WTC11 (cell line): ENCODE measurements at regions not wholly inside any gene's neighbourhood (a gene's known extent, or its start where the extent isn't known, plus 50 kb on each side); places are given as distances from the start of the nearest gene placed in this dataset.

ENCODE experiments used
- ATAC-seq: fragments of 200-7000 bp; cut with Tn5 transposase; 2 replicates; pipeline ENCODE4 v1.10.0; 2021; ENCODE audit warnings: mild to moderate bottlenecking, moderate library complexity
- CTCF ChIA-PET: fragments of 300-600 bp; sonication (Branson Sonifier 250); formaldehyde crosslinking; loops from one replicate; lab custom pipeline; 2021; ENCODE audit warnings: antibody characterized with exemption; lab: Charles Lee
- POLR2A ChIA-PET: fragments of 350-600 bp; sonication (Branson Sonifier 250); formaldehyde crosslinking; loops from one replicate; lab custom pipeline; 2021; ENCODE audit warnings: antibody characterized with exemption; lab: Charles Lee
- DNase-seq: peaks from one replicate; pipeline ENCODE4 v3.0.0; 2021; ENCODE audit warnings: low spot score
- H3K27ac Mint-ChIP-seq: 2 replicates; pipeline ENCODE4 v1.8.0; 2021; ENCODE audit warnings: mixed read lengths
- H3K27me3 Mint-ChIP-seq: 2 replicates; pipeline ENCODE4 v1.8.0; 2021; ENCODE audit warnings: low read depth, mild to moderate bottlenecking, moderate library complexity, mixed read lengths
- H3K36me3 Mint-ChIP-seq: 2 replicates; pipeline ENCODE4 v1.8.0; 2021; ENCODE audit warnings: mixed read lengths
- H3K4me1 Mint-ChIP-seq: 2 replicates; pipeline ENCODE4 v1.8.0; 2022; ENCODE audit warnings: mixed read lengths
- H3K4me3 Mint-ChIP-seq: 2 replicates; pipeline ENCODE4 v1.8.0; 2021; ENCODE audit warnings: mild to moderate bottlenecking, moderate library complexity, mixed read lengths
- H3K9me3 Mint-ChIP-seq: 2 replicates; pipeline ENCODE4 v1.8.0; 2021; ENCODE audit warnings: mixed read lengths
- CREB1 ChIP-seq: sonication (generic); formaldehyde crosslinking; IDR thresholded peaks from 2 replicates; pipeline ENCODE4 v1.8.0; 2023; ENCODE audit warnings: mild to moderate bottlenecking, missing genetic modification reagents
- ESRRA ChIP-seq: sonication (generic); formaldehyde crosslinking; IDR thresholded peaks from 2 replicates; pipeline ENCODE4 v1.8.1; 2022; ENCODE audit warnings: mild to moderate bottlenecking, missing genetic modification reagents, borderline replicate concordance
- FOXK1 ChIP-seq: sonication (generic); formaldehyde crosslinking; IDR thresholded peaks from 2 replicates; pipeline ENCODE4 v1.8.0; 2022; ENCODE audit warnings: mild to moderate bottlenecking, moderate library complexity, missing genetic modification reagents
- HMGA2 ChIP-seq: fragments of 250-450 bp; sonication (Bioruptor Pico); IDR thresholded peaks from 2 replicates; pipeline ENCODE4 v1.4.0; 2021; ENCODE audit warnings: mild to moderate bottlenecking, moderate library complexity
- IRF2 ChIP-seq: sonication (generic); formaldehyde crosslinking; IDR thresholded peaks from 2 replicates; pipeline ENCODE4 v1.8.0; 2022; ENCODE audit warnings: low read depth, missing genetic modification reagents, borderline replicate concordance
- MAX ChIP-seq: sonication (generic); formaldehyde crosslinking; IDR thresholded peaks from 2 replicates; pipeline ENCODE4 v1.8.0; 2022; ENCODE audit warnings: mild to moderate bottlenecking, missing genetic modification reagents
- MLX ChIP-seq: sonication (generic); formaldehyde crosslinking; IDR thresholded peaks from 2 replicates; pipeline ENCODE4 v1.8.1; 2023; ENCODE audit warnings: mild to moderate bottlenecking, missing genetic modification reagents, moderate library complexity
- NR1H2 ChIP-seq: sonication (generic); formaldehyde crosslinking; IDR thresholded peaks from 2 replicates; pipeline ENCODE4 v1.9.0; 2021; ENCODE audit warnings: mild to moderate bottlenecking, moderate library complexity, missing genetic modification reagents
- SP1 ChIP-seq: sonication (generic); formaldehyde crosslinking; conservative IDR thresholded peaks from 2 replicates; pipeline ENCODE4 v1.8.1; 2022; ENCODE audit warnings: missing genetic modification reagents
- TCF7 ChIP-seq: sonication (generic); formaldehyde crosslinking; IDR thresholded peaks from 2 replicates; pipeline ENCODE4 v1.8.0; 2022; ENCODE audit warnings: mild to moderate bottlenecking, low read depth, missing genetic modification reagents, moderate library complexity
- TP53 ChIP-seq: sonication (generic); formaldehyde crosslinking; IDR thresholded peaks from 2 replicates; pipeline ENCODE4 v1.8.1; 2023; ENCODE audit warnings: mild to moderate bottlenecking, missing genetic modification reagents
- ZNF416 ChIP-seq: fragments of 250-450 bp; sonication (Bioruptor Pico); IDR thresholded peaks from 2 replicates; pipeline ENCODE4 v1.9.0; 2021; ENCODE audit warnings: mild to moderate bottlenecking, inconsistent platforms
- TF ChIP-seq, protein P1 (sequence below): fragments of 250-450 bp; sonication (Bioruptor Pico); IDR thresholded peaks from 2 replicates; pipeline ENCODE4 v1.9.0; 2021; ENCODE audit warnings: mild to moderate bottlenecking
- TF ChIP-seq, protein P2 (sequence below): fragments of 250-450 bp; sonication (Bioruptor Pico); conservative IDR thresholded peaks from 2 replicates; pipeline ENCODE4 v1.9.0; 2021; ENCODE audit warnings: mild to moderate bottlenecking
- TF ChIP-seq, protein P3 (sequence below): sonication (generic); formaldehyde crosslinking; IDR thresholded peaks from 2 replicates; pipeline ENCODE4 v1.8.0; 2022; ENCODE audit warnings: mild to moderate bottlenecking, missing genetic modification reagents
- TF ChIP-seq, protein P4 (sequence below): sonication (generic); formaldehyde crosslinking; IDR thresholded peaks from 2 replicates; pipeline ENCODE4 v1.8.0; 2023; ENCODE audit warnings: missing genetic modification reagents, mild to moderate bottlenecking, borderline replicate concordance

DNA sequence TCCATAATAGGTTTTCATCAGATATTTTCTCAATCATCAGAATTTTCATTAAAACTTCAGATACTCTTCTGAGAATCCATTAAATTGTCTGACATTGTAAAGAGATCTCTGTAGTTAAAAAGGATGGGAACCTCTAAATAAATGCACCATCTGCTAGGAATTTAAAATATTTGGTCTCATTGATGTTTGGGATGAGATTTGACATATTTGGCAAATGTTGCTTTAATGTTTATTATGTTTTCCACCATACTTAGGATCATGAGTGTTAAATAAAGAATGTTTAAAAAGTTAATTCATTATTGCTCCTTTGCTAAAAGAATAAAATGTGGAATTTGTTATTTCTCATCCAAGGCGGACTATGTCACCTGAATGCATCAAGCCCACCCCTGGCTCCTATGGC is 85.5 kb upstream of the VANGL1 start (continued):
- TF ChIP-seq MAX: no peak
- TF ChIP-seq, protein P1, sequence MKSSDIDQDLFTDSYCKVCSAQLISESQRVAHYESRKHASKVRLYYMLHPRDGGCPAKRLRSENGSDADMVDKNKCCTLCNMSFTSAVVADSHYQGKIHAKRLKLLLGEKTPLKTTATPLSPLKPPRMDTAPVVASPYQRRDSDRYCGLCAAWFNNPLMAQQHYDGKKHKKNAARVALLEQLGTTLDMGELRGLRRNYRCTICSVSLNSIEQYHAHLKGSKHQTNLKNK (CRISPR knock-in tag): no peak

DNA sequence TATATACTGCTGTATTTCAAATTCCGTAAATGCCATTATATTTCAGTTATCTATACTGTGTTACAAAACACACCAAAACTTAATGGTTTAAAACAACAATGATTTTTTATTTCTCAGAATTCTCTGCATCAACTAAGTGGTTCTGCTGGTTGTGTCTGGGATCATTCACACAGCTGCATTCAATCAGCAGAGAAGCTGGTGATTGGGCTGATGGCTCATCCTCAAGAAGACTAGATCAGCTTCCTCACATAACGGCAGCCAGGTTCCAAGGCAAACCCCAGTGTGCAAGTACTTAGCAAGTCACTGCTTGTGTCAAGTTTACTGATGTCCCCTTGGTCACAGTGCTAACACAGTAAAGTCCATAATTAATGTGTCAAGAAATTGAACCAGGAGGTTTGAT is 86.3 kb upstream of the VANGL1 start:
- no peaks in the 10 kb centered on the region; the same call in 1 of the 2 replicates for H3K27me3 Mint-ChIP-seq
- POLR2A ChIA-PET: no interaction called here
- H3K27ac Mint-ChIP-seq: no peak overlapping the region
- H3K4me1 Mint-ChIP-seq: peaks cover 6% of the 10 kb centered on the region
- CTCF ChIA-PET: no interaction called here
- no peaks in the 10 kb centered on the region for H3K36me3 Mint-ChIP-seq
- DNase-seq (no peak), ATAC-seq (no peak)
- no peak overlapping the region for H3K4me3 Mint-ChIP-seq
- peaks cover 5% of the 10 kb centered on the region; the same call in 1 of the 2 replicates for H3K9me3 Mint-ChIP-seq
- no peak for TF ChIP-seq MLX
- no peak for TF ChIP-seq TP53
- no peak for TF ChIP-seq FOXK1 (CRISPR knock-in tag)
- TF ChIP-seq ESRRA (CRISPR knock-in tag): no peak
- TF ChIP-seq IRF2 (CRISPR knock-in tag): no peak
- TF ChIP-seq, protein P2, sequence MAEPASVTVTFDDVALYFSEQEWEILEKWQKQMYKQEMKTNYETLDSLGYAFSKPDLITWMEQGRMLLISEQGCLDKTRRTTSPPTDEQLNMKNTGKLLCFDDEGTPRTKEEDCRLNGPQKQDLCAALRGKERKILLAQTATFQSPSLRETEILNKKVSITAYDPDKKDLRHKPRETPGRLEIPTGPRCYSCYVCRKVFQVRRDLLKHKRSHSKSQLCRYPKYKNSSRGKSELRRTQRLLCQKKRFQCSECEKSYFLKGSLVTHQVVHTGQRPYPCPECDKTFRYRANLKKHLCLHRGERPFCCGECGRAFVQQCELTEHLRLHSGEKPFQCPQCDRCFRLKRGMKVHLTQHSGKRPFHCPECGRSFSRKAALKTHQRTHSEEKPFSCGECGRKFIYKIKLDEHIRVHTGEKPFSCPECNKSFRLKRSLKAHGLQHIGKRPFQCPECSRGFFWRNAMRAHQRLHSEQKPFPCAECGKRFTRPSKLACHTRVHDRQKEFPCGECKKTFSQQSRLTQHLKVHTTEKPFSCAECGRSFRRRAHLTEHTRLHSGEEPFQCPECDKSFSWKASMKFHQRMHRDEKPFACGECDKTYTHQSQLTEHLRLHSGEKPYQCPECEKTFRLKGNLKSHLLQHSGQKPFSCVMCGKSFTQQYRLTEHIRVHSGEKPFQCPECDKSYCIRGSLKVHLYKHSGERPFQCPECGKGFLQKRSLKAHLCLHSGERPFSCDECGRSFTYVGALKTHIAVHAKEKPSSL (CRISPR knock-in tag): no peak
- no peak for TF ChIP-seq CREB1 (CRISPR knock-in tag)
- no peak for TF ChIP-seq ZNF416 (CRISPR knock-in tag)
- TF ChIP-seq, all 79 proteins: peak for 0

- H3K9me3 Mint-ChIP-seq: peaks cover 10% of the 10 kb centered on the region; the same call in 1 of the 2 replicates
- POLR2A ChIA-PET: no interaction called here
- DNase-seq: no peak
- TF ChIP-seq NR1H2: no peak
- TF ChIP-seq TCF7: no peak
- TF ChIP-seq, all 79 proteins: peak for 0
- no peak for ATAC-seq
- Mint-ChIP-seq H3K36me3 (no peaks in the 10 kb centered on the region), H3K27ac (no peak overlapping the region), H3K4me3 (no peak overlapping the region), H3K27me3 (no peaks in the 10 kb centered on the region; the same call in 1 of the 2 replicates), H3K4me1 (peaks cover 17% of the 10 kb centered on the region)
- CTCF ChIA-PET: interaction anchor here (1.8 kb wide), 1 partner anchor 48 kb away, joined by 11 read pairs; no protein-coding TSS in a partner anchor
These were observed 94.1 kb upstream of the VANGL1 start for GRCh38 chr1:115547696-115548095.

GRCh38 chr1:115546846-115547245 is 94.9 kb upstream of the VANGL1 start:
- H3K36me3 Mint-ChIP-seq: no peaks in the 10 kb centered on the region
- peaks cover 17% of the 10 kb centered on the region for H3K4me1 Mint-ChIP-seq
- H3K9me3 Mint-ChIP-seq: peaks cover 10% of the 10 kb centered on the region; the same call in 1 of the 2 replicates
- DNase-seq (no peak), ATAC-seq (no peak)
- POLR2A ChIA-PET: no interaction called here
- H3K27ac Mint-ChIP-seq: no peak overlapping the region
- no peak overlapping the region for H3K4me3 Mint-ChIP-seq
- CTCF ChIA-PET: interaction anchor here (1.8 kb wide), 1 partner anchor 49 kb away, joined by 11 read pairs; no protein-coding TSS in a partner anchor
- H3K27me3 Mint-ChIP-seq: no peaks in the 10 kb centered on the region; the same call in 1 of the 2 replicates
- TF ChIP-seq TP53 (no peak), MLX (no peak), ESRRA (CRISPR knock-in tag) (no peak), HMGA2 (CRISPR knock-in tag) (no peak), CREB1 (CRISPR knock-in tag) (no peak), TCF7 (no peak), SP1 (CRISPR knock-in tag) (no peak)
- TF ChIP-seq, protein P3, sequence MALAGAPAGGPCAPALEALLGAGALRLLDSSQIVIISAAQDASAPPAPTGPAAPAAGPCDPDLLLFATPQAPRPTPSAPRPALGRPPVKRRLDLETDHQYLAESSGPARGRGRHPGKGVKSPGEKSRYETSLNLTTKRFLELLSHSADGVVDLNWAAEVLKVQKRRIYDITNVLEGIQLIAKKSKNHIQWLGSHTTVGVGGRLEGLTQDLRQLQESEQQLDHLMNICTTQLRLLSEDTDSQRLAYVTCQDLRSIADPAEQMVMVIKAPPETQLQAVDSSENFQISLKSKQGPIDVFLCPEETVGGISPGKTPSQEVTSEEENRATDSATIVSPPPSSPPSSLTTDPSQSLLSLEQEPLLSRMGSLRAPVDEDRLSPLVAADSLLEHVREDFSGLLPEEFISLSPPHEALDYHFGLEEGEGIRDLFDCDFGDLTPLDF: no peak
- TF ChIP-seq, protein P4, sequence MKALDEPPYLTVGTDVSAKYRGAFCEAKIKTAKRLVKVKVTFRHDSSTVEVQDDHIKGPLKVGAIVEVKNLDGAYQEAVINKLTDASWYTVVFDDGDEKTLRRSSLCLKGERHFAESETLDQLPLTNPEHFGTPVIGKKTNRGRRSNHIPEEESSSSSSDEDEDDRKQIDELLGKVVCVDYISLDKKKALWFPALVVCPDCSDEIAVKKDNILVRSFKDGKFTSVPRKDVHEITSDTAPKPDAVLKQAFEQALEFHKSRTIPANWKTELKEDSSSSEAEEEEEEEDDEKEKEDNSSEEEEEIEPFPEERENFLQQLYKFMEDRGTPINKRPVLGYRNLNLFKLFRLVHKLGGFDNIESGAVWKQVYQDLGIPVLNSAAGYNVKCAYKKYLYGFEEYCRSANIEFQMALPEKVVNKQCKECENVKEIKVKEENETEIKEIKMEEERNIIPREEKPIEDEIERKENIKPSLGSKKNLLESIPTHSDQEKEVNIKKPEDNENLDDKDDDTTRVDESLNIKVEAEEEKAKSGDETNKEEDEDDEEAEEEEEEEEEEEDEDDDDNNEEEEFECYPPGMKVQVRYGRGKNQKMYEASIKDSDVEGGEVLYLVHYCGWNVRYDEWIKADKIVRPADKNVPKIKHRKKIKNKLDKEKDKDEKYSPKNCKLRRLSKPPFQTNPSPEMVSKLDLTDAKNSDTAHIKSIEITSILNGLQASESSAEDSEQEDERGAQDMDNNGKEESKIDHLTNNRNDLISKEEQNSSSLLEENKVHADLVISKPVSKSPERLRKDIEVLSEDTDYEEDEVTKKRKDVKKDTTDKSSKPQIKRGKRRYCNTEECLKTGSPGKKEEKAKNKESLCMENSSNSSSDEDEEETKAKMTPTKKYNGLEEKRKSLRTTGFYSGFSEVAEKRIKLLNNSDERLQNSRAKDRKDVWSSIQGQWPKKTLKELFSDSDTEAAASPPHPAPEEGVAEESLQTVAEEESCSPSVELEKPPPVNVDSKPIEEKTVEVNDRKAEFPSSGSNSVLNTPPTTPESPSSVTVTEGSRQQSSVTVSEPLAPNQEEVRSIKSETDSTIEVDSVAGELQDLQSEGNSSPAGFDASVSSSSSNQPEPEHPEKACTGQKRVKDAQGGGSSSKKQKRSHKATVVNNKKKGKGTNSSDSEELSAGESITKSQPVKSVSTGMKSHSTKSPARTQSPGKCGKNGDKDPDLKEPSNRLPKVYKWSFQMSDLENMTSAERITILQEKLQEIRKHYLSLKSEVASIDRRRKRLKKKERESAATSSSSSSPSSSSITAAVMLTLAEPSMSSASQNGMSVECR (CRISPR knock-in tag): no peak
